ENCODE measurements at regions not wholly inside any gene's neighbourhood (a gene's known extent, or its start where the extent isn't known, plus 50 kb on each side); places are given as distances from the start of the nearest gene placed in this dataset.

DNA sequence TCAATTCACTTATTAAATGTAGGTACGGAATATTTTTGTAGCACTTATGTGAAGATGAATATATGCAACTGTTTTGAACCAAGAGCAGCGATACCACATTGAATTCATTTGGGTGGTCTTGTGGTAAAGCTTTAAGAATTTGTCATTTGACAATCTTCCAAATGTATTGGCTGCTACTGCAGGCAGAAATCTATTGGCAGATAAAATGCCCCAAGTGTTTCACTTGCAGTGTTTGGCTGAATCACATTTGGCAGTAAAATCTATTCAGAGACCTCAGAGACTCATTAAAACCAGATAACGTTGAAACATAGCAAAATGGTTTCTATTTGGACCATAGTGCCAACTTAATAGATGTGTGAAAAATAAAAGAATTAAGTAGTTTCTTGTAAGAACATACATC lies 303.4 kb downstream of the FGF13 start:
- TF ChIP-seq, protein P1, sequence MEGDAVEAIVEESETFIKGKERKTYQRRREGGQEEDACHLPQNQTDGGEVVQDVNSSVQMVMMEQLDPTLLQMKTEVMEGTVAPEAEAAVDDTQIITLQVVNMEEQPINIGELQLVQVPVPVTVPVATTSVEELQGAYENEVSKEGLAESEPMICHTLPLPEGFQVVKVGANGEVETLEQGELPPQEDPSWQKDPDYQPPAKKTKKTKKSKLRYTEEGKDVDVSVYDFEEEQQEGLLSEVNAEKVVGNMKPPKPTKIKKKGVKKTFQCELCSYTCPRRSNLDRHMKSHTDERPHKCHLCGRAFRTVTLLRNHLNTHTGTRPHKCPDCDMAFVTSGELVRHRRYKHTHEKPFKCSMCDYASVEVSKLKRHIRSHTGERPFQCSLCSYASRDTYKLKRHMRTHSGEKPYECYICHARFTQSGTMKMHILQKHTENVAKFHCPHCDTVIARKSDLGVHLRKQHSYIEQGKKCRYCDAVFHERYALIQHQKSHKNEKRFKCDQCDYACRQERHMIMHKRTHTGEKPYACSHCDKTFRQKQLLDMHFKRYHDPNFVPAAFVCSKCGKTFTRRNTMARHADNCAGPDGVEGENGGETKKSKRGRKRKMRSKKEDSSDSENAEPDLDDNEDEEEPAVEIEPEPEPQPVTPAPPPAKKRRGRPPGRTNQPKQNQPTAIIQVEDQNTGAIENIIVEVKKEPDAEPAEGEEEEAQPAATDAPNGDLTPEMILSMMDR (IDR thresholded peaks at IDR 0.05; ENCODE audit: insufficient read depth, low read depth, low read length): no peak
- TF ChIP-seq EZH2 (IDR thresholded peaks at IDR 0.05; ENCODE audit: insufficient read depth, low read length): no peak

All from astrocyte (in vitro differentiated cells and primary cell).